Neural progenitor cell (in vitro differentiated cells): ENCODE measurements at regions not wholly inside any gene's neighbourhood (a gene's known extent, or its start where the extent isn't known, plus 50 kb on each side); places are given as distances from the start of the nearest gene placed in this dataset.

Experiments
- CTCF ChIP-seq: fragments of 200-600 bp; sonication (generic); IDR thresholded peaks from 2 replicates; pipeline ENCODE4 v1.5.1; 2017; ENCODE audit warnings: antibody characterized with exemption, mild to moderate bottlenecking
- EZH2 ChIP-seq: fragments of 200-600 bp; sonication (generic); IDR thresholded peaks from 2 replicates; pipeline ENCODE4 v1.6.1; 2017; ENCODE audit warnings: antibody characterized with exemption, mild to moderate bottlenecking, moderate library complexity
- EZH2phosphoT487 ChIP-seq: fragments of 200-600 bp; sonication (generic); IDR thresholded peaks from 2 replicates; pipeline ENCODE4 v1.6.1; 2017; ENCODE audit warnings: antibody characterized with exemption

GRCh38 chr1:90359994-90360393, 357.1 kb downstream of the BARHL2 start:
- no peak for TF ChIP-seq CTCF
- no peak for TF ChIP-seq EZH2phosphoT487
- no peak for TF ChIP-seq EZH2
